Posterior vena cava (tissue), 2 donors: ENCODE measurements at regions not wholly inside any gene's neighbourhood (a gene's known extent, or its start where the extent isn't known, plus 50 kb on each side); places are given as distances from the start of the nearest gene placed in this dataset.

ENCODE experiments used
- DNase-seq: peaks from one replicate; pipeline ENCODE4 v3.0.0-alpha.2; 2020; ENCODE audit warnings: low spot score
- intact Hi-C, 2 donors: fragments of 100-400 bp; cut with DNase I; formaldehyde crosslinking; loops; one replicate each; pipeline versions ENCODE4 v1.14.1 to v1.14.2; 2022 to 2023
- donor health status: DM: yes; HTN: yes; CAD: no.
- donor health status: DM: yes; HTN: yes; CAD: no.

GRCh38 chr3:88623709-88624108, 473.9 kb downstream of the C3orf38 start:
- intact Hi-C loops: no loop called here
- no peak for DNase-seq

GRCh38 chr3:88626456-88627120, 476.8 kb downstream of the C3orf38 start:
- DNase-seq: no peak
- intact Hi-C loops: no loop called here

DNA sequence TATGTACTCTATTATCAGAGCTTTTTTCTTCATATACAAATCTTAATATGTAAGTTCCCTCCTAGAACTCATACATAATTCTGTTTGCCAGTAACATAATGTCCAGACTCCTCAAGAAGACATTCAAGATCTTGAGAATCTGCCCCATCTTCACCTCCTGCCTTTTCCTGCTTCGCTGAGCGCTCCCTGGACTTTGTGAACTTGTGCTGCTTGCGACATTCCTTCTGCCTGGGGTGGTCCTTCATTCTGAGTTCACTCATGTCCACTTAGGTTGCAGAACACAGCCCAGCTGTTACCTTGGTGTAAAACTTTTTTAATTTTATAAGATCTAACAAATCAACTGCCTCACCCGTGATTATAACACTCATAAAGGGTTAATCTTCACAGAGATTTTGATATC, 478.5 kb upstream of the EPHA3 start:
- intact Hi-C loops: no loop called here
- no peak for DNase-seq

GRCh38 chr3:88632226-88632625, 475.2 kb upstream of the EPHA3 start:
- DNase-seq: peak; percentile 34
- intact Hi-C loops: no loop called here

DNA sequence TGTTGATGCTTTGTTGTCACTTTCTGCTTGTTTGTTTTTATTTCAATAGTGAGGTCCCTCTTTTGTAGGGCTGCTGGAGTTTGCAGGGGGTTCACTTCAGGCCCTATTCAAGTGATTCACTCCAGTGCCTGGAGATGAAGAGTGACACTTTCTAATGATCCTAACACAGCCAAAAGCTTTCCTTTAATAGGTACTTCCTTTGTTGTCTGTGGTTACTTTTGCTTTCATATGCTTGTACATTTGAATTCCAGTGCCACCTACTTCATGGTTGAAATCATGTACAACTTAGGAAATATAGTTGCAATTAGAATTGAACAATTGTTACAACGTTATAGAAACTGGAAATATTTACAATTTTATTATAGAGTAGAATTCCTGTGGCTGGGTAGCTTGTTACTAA, 466.8 kb upstream of the EPHA3 start:
- DNase-seq: no peak
- intact Hi-C loops: no loop called here

DNA sequence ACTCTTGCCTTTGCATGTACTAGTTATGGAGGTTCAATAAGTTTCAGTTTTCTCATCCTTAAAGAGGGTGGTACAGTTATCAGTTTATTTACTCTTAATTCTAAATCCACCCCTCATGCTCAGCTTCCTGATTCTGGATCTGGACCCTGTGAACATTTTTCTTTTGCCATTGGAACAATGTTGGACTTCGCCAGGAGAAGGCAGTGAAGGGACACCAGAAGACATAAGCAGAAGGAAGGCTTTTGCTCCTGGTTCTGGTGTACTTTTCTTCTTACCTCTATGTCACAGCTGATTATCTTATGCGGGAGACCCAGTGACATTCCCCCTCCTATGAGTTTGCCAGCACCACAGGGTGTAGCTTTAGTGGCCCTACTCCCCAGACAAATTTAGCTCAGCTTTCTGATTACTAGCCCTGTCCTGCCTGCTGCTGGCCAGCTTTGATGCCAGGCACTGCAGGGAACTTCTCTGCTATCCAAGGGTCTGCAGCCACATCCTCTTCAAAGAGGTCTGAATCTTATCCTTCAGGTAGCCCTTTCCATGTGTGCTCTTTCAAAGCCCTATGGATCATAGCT, 466.3 kb upstream of the EPHA3 start:
- no peak for DNase-seq
- intact Hi-C loops: no loop called here

DNA sequence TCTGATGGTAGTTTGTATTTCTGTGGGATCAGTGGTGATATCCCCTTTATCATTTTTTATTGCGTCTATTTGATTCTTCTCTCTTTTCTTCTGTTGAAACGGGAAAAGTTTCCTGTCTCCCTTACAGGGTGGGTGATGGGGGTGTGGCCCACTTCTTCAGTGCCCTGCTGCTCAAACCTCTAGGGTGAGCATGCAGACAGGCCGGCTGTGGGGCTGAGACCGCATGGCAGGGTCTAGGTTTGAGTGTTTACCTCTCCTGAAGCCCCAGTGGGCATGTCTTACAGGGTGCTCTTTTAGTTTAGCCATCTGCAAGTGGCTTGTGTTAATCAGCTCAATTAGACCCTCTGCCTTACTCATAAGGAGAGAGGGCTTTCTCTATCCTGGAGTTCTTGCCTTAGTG, 450.0 kb upstream of the EPHA3 start:
- peak; percentile 49 for DNase-seq
- intact Hi-C loops: no loop called here

- intact Hi-C loops: no loop called here
Measured at GRCh38 chr3:88661433-88661824, 446.0 kb upstream of the EPHA3 start.

GRCh38 chr3:88668180-88668579, 439.2 kb upstream of the EPHA3 start:
- no peak for DNase-seq
- intact Hi-C loops: no loop called here

More at GRCh38 chr3:88661433-88661824, 446.0 kb upstream of the EPHA3 start:
- no peak for DNase-seq

GRCh38 chr3:88671573-88671972, 435.8 kb upstream of the EPHA3 start:
- intact Hi-C loops: no loop called here
- DNase-seq: no peak

DNA sequence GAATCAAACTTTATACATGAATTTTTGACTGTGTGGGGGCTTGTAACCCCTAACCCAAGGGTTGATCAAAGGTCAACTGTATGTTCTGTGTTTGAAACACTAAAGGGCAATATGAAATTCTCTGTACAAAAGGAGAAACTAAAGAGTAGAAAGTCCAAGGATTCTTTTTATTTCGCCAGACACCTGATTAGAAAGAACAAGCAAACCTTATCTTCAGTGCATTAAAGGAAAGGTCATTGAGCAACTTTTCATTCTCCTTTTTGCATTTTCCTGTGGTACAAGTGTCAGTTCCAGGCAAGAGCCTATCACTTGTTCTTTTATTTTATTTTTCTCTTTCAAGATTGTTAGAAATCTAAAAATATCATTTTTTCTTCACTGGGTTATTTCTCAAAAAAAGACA, 430.1 kb upstream of the EPHA3 start:
- DNase-seq: no peak
- intact Hi-C loops: no loop called here

GRCh38 chr3:88678747-88679146, 428.7 kb upstream of the EPHA3 start:
- intact Hi-C loops: no loop called here
- DNase-seq: no peak

- DNase-seq: no peak
- intact Hi-C loops: no loop called here
Measured at GRCh38 chr3:88690287-88690686, 417.1 kb upstream of the EPHA3 start.

DNA sequence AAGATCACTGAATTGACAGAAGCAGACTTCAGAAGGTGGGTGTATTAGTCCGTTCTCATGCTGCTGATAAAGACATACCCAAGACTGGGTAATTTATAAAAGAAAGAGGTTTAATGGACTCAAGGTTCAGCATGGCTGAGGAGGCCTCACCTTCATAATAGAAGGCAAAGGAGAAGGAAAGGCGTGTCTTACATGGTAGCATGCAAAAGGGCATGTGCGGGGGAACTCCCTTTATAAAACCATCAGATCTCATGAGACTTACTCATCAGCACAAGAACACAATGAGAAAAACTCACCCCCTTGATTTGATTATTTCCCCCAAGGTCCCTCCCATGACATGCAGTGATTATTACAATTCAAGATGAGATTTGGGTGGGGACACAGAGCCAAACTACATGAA, 416.3 kb upstream of the EPHA3 start:
- no peak for DNase-seq
- intact Hi-C loops: no loop called here

DNA sequence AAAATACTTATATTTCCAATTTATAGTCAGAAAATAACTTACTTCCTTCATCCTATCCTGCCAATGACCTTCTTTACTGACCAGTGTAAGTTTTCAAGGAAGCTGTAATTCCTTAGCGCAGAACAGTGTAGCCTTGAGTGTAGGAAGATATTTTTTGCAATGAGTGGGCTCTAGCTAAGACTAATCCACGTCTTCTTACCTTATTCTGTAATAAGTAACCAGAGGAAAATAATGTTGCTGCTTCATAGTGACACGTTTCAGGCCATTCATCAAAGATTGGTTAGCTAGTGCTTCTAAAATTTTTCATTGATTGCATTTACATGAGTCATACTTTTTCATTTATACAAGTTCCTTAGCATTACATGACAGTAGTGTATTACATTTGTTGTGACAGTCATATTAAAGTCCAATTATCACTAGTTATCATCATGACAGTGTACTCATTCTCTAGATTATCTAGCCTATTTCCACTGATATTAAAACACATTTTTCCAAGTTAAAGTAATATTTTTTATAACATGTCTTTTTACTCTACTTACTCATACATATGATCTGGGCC, 403.8 kb upstream of the EPHA3 start:
- DNase-seq: no peak
- intact Hi-C loops: no loop called here

- intact Hi-C loops: no loop called here
- DNase-seq: no peak
Measured at GRCh38 chr3:88704338-88704737, 403.1 kb upstream of the EPHA3 start.

GRCh38 chr3:88707837-88708236, 399.6 kb upstream of the EPHA3 start:
- intact Hi-C loops: no loop called here
- DNase-seq: no peak

- intact Hi-C loops: no loop called here
- DNase-seq: peak; percentile 18
Measured at GRCh38 chr3:88712552-88712951, 394.9 kb upstream of the EPHA3 start.

DNA sequence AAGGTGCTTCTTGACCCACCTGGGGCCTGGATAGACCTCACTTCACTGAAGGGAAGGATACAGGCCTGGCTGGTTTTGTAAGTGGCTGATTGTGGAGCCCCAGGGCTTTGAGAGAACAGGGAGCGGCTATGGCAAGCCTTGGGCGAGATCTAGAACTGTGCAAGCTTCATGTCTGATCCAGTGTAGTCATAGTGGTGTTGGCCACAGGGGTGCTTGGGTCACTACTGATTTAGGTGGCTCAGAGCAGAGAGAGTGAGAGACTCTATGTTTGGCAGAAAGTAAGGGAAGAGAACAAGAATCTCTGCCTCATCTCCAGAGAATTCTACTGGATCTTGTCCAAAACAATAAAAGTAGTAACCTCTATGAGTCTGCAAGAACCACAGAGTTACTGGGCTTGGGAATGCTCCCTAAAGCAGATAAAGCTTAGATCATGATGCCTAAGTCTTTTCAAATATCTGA, 394.2 kb upstream of the EPHA3 start:
- intact Hi-C loops: no loop called here
- peak; percentile 66 for DNase-seq

DNA sequence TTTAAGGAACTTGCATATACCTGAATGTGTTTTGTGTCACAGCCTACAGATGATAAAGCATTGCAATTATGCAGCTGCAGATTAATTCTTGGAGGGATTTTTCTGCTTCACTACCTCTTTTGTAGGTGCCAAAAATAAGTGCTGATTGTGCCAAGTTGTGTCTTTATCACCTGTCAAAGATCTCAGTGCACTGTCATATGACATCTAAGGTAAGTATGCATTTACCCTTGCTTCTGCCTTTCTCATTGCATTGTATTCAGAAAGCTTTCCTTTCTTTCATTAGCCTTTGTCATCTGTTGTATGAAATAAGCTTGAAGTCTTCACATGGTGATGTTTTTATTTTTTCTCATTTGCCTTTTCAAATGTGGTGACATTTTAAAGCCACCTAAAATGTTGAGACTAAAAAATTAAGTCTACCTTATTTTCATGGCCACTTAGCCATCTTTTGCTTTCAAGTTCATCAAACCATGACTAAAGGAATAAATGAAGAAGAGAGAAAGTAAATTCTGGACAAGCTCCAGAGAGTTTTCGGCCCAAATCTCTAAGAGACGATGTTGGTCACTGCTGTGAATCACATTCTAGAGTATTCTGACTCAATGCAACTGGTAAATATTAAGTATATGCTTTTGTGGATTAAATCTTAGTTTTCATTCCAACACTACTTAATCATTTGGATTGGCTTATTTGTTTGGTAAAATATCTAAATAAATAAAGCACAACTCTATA, 381.8 kb upstream of the EPHA3 start:
- intact Hi-C loops: no loop called here
- no peak for DNase-seq

DNA sequence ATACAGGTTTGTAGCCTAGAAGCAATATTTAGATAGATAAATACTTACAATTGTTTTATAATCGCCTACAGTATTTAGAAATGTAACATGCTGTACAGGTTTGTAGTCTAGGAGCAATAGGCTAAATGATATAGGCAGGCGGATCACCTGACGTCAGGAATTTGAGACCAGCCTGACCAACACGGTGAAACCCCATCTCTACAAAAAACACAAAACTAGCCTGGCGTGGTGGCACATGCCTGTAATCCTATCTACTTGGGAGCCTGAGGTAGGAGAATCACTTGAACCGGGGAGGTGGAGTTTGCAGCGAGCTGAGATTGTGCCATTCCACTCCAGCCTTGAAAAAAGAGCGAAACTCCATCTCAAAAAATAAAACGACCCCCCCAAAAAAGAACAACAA, 375.2 kb upstream of the EPHA3 start:
- intact Hi-C loops: no loop called here
- DNase-seq: no peak
